GM20431 (cell line): ENCODE measurements at regions not wholly inside any gene's neighbourhood (a gene's known extent, or its start where the extent isn't known, plus 50 kb on each side); places are given as distances from the start of the nearest gene placed in this dataset.
"Not testable (repeated sequence)": the region's sequence is repeated elsewhere in the genome, so short reads cannot be mapped to it uniquely, and the experiment has no call there.

Source experiments
- in situ Hi-C: fragments of 300-500 bp; cut with MseI, MboI; formaldehyde crosslinking; loops from one replicate; pipeline ENCODE4 v1.15.0; 2020; ENCODE audit warnings: low sequenced_read_pairs; ENCODE audit not compliant: unreplicated experiment

DNA sequence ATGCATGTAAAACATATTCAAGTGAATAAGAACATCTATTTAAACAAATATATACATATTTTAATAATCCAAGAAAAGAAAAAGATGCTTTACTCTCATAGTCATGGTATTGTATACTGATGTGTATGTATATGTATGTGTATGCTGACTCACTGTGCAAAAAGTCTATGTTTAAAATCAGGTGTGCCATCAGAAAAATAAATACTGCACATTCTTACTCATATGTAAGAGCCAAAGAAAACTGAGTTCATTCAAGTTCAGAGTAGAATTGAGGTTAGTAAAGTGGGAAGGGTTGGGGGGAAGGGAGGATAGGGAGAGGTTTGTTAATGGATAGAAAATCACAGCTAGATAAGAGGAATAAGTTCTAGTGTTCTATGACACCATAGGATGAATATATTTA lies 403.9 kb upstream of the SMIM31 start:
- in situ Hi-C loops = no loop called here

DNA sequence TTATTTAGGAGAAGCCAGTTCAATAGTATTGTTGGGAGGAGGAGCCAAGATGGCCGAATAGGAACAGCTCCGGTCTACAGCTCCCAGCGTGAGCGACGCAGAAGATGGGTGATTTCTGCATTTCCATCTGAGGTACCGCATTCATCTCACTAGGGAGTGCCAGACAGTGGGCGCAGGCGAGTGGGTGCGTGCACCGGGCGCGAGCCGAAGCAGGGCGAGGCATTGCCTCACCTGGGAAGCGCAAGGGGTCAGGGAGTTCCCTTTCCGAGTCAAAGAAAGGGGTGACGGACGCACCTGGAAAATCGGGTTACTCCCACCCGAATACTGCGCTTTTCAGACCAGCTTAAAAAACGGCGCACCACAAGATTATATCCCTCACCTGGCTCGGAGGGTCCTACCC lies 403.2 kb upstream of the SMIM31 start:
- in situ Hi-C loops = not testable (repeated sequence)

GRCh38 chr4:164357957-164358356 lies 396.0 kb upstream of the SMIM31 start:
- in situ Hi-C loops = no loop called here

DNA sequence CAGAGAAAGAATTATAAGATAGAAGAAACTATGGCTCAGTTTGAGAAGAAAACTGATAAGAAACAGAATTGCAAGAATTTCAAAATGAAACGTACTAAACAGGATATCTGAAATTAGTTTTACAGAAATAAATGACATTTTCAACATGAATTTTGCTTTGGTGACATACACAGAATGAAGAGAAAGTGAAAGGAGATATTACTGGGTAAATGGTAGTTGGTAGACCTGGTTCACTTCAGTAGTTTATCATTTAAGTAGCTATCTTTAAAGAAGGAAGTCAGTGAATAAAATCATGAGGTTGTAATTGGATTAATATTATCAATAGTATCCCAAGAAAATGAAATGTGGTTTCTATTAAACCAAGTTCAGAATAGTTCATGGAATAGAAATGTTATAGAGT lies 395.5 kb upstream of the SMIM31 start:
- in situ Hi-C loops = no loop called here

- in situ Hi-C loops = no loop called here
Observed at GRCh38 chr4:164359881-164360280, 394.1 kb upstream of the SMIM31 start.

- in situ Hi-C loops = no loop called here
Observed at GRCh38 chr4:164368894-164369293, 385.0 kb upstream of the SMIM31 start.

DNA sequence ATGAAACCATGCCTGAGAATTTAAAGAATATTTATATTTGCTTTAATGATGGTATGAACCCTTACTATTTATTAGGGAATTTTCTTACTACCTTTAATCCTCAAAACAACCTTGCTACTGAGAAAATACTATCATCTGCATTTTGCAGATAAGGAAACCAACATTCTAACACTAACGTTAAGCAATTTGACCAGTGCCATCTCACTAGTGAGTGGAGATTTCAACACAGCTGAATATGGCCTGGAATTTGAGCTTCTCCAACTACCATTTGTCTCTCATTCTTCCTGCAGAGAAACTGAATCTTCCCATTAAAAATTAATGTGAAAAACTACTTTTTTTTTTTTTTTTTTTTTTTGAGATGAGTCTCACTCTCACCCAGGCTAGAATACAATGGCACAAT lies 380.9 kb upstream of the SMIM31 start:
- in situ Hi-C loops = no loop called here

- in situ Hi-C loops = no loop called here
Observed at GRCh38 chr4:164377277-164377676, 376.7 kb upstream of the SMIM31 start.

- in situ Hi-C loops = no loop called here
Observed at GRCh38 chr4:164378361-164378760, 375.6 kb upstream of the SMIM31 start.

- in situ Hi-C loops = no loop called here
Observed at GRCh38 chr4:164379694-164380093, 374.2 kb upstream of the SMIM31 start.

DNA sequence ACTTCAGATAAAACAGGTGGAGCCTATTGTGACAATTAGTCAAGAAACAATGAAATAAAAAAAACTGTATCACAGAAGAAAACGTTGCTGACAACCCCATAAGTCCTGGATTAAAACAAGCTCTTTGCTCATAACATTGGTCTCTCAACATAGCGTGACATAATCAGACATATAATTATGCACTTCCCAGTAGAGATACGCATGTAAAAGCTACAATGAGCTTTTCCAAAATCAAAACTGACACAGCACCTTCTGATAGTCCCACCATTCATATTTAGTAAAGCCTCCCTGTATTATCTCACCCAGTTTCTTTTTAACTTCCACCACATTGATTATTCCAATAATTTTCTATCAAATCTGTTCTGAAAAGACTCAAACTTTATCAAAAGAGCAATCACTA lies 372.1 kb upstream of the SMIM31 start:
- in situ Hi-C loops = no loop called here

DNA sequence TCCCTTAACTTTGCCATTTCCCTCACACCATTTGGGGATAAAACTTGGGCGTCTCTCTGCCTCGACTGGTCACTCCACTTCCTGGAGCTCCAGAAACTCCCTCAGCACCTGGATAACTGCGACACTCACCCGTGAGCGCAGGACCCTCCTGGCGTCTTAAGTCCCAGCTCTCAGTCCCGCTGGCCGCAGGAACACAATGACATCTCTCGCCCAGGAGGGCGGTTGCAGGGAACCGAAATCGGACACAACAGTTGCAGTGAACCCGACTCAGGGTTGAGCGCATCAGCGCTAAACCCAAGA lies 370.9 kb upstream of the SMIM31 start:
- in situ Hi-C loops = no loop called here

GRCh38 chr4:164383358-164384220 lies 370.3 kb upstream of the SMIM31 start:
- in situ Hi-C loops = no loop called here

DNA sequence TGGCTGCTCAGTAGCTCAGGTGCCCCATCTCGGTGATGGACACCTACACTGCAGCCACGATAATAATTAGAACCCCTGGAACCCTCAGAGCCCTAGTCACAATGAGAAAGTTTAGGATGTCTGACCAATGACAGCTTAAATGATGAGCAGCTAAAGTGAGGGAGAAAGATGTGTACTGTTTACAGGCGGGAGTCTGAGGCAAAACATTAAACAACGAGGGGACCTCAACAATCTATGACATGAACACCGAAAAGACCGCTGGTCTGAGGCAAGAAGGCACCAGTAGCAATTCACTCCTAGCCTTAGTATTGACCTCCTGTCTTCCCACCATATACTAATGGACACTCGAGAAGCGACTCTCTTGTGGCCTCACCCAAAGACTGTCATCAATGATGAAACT lies 369.5 kb upstream of the SMIM31 start:
- in situ Hi-C loops = no loop called here

- in situ Hi-C loops = no loop called here
Observed at GRCh38 chr4:164396439-164396838, 357.5 kb upstream of the SMIM31 start.

DNA sequence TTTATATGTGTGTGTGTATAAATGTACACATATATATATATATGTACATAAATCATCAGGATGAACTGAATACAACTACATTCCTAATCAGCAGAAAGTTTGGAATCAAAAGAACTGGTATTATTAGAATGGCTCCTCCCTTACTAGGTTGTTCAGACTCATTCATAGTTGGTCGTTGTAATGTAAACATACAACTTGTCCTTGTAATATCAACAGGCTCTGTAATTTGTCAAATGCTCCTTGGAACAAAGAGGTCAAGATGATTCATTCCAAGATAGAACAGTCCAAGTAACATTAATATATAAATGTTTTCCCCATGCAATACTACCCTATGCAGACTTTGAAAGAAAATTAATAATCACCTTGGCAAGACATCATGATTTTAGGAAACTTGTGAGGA lies 351.4 kb upstream of the SMIM31 start:
- in situ Hi-C loops = no loop called here

DNA sequence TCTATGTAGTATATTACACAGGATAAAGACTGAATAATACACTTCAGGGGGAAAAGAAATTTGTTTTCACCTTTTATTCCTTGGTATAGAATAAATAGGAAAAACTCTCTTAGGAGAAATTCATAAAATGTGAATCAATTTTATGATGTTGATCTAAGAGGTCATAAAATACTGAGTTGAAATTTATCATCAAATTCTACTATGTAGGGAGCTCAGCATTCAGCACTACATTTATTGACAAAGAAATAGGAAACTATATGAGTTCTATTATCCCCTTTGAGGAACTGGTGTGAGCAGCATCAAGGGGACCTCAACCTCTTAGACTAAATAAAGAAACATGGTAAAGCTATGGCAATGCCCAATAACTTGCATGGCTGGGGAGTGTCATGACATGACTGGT lies 348.2 kb upstream of the SMIM31 start:
- in situ Hi-C loops = no loop called here

- in situ Hi-C loops = no loop called here
Observed at GRCh38 chr4:164408831-164409230, 345.1 kb upstream of the SMIM31 start.

DNA sequence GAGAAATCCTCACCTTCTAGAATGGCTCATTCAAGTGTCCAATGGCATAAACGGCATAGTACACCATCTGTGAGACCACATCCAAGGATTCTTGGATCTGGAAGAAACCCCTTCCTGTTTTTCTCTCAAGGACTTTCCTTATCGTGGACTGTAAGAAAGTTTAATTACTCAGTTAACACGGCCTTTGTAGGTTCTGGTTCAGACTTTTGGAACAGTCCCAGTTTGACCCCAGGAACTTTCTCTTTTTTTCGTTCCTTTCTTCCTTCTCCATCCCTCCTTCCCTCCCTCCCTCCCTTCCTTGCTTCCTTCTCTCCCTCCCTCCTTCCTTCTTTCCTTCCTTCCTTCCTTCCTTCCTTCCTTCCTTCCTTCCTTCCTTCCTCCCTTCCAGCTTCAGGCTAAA lies 343.5 kb upstream of the SMIM31 start:
- in situ Hi-C loops = no loop called here

DNA sequence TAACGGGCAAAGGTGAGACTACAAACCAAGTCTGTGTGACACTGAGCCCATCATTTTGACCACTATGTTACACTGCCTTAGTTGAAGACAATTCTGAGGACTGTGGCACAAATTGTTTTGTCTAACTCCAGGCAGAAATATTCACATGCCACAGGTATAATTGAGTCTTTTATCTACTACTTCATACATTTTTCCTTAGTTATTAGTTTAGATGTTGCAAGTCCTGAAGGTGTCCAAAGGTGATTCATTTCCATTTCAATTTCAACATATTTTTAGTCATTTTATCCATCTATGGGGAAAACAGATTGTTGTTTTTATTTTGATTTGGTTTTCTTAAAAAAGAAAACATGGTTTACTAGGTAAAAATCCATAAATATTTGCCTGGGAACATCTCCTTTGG lies 341.7 kb upstream of the SMIM31 start:
- in situ Hi-C loops = no loop called here

DNA sequence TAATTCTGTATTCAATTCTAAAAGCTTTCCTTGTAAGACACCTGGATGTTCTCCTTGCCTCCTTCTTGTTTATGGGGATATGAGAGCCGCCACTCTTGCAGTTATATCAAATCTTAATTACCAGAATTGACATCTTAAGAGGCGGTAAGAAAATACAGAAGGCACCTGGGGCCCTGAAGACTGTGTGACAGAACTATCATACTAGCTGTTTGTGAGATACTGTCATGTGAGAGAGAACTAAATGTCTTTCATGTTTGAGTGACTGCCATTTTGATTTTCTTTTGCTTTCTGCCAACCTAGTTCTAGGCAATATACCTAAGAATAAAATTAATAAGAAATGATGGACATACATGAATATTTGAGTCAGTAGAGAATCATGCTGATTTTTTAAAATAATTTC lies 340.2 kb upstream of the SMIM31 start:
- in situ Hi-C loops = no loop called here

DNA sequence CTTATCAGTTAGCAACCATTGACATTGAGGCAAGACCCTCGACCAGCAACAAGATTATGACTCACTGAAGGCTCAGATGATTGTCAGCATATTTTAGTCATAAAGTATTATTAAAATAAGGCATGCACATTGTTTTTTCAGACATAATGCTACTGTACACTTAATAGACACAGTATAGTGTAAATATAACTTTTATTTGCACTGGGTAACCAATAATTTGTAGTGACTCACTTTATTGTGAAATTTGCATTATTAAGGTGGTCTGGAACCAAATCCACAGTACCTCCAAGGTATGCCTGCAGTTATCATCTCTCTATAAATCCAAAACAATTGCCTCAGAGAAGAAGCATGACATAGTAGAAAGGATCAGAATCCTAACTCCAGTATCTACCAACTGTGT lies 330.1 kb upstream of the SMIM31 start:
- in situ Hi-C loops = no loop called here
